ENCODE measurements at regions not wholly inside any gene's neighbourhood (a gene's known extent, or its start where the extent isn't known, plus 50 kb on each side); places are given as distances from the start of the nearest gene placed in this dataset.

GRCh38 chr20:55615818-55616217 is 389.5 kb downstream of the CBLN4 start:
- Histone ChIP-seq H3K27ac (ENCODE audit: insufficient read length, low read depth, low read length) (no peak overlapping the region), H4K91ac (ENCODE audit: insufficient read length, low read depth, low read length) (no peak overlapping the region), H3K4me2 (ENCODE audit: insufficient read depth, insufficient read length, low read length) (no peak overlapping the region), H2AFZ (ENCODE audit: low read length) (no peak overlapping the region), H3K9me3 (ENCODE audit: control insufficient read depth, low read depth, low read length) (no peaks in the 10 kb centered on the region), H2BK15ac (ENCODE audit: low read depth, low read length) (no peak overlapping the region), H3K4me1 (ENCODE audit: insufficient read depth, low read length) (no peaks in the 10 kb centered on the region), H3K56ac (ENCODE audit: insufficient read length, low read depth, low read length) (no peak overlapping the region), H3K79me2 (ENCODE audit: insufficient read depth, low read length) (no peaks in the 10 kb centered on the region), H4K8ac (replicated peaks; ENCODE audit: insufficient read length, low read depth, low read length) (no peak overlapping the region), H2AK5ac (ENCODE audit: insufficient read length, low read length) (no peak overlapping the region), H4K5ac (ENCODE audit: insufficient read length, low read depth, low read length) (no peak overlapping the region), H3K23ac (ENCODE audit: insufficient read length, low read depth, low read length) (no peak overlapping the region), H3K79me1 (ENCODE audit: insufficient read depth, low read depth, low read length, poor library complexity, severe bottlenecking) (no peaks in the 10 kb centered on the region), H4K20me1 (ENCODE audit: control insufficient read depth, insufficient read depth, insufficient read length) (no peaks in the 10 kb centered on the region), H2BK20ac (ENCODE audit: low read depth, low read length, poor library complexity, severe bottlenecking) (no peak overlapping the region), H2BK120ac (ENCODE audit: low read depth, low read length, poor library complexity, severe bottlenecking) (no peak overlapping the region), H3K27me3 (ENCODE audit: insufficient read depth, low read length) (no peaks in the 10 kb centered on the region), H3K4ac (ENCODE audit: low read depth, low read length) (no peak overlapping the region), H3K23me2 (ENCODE audit: insufficient read length, low read depth, low read length, poor library complexity, severe bottlenecking) (no peaks in the 10 kb centered on the region), H3K9ac (ENCODE audit: extremely low read depth, insufficient read length, low read length) (no peak overlapping the region), H3T11ph (ENCODE audit: low read length) (no peak overlapping the region), H2BK5ac (ENCODE audit: insufficient read length, low read length) (no peak overlapping the region), H3K14ac (ENCODE audit: insufficient read depth, low read length) (no peak overlapping the region), H2BK12ac (ENCODE audit: insufficient read length, low read depth, low read length) (no peak overlapping the region), H3K18ac (ENCODE audit: insufficient read length, low read depth, low read length) (no peak overlapping the region)
- peaks cover 7 to 10% of the 10 kb centered on the region in 2 experiments for H3K4me1 Mint-ChIP-seq
- H3K4me3 Mint-ChIP-seq: no peak overlapping the region
- H3K27ac Mint-ChIP-seq: no peak overlapping the region
- H3K9me3 Mint-ChIP-seq: peaks cover 2 to 6% of the 10 kb centered on the region in 2 experiments; a peak in 4 of 5 replicates
- no peak for TF ChIP-seq CTCF (conservative IDR thresholded peaks at IDR 0.05)
- WGBS (ENCODE audit: extremely low coverage, insufficient read length, low lambda C conversion rate): no CpG with 5 or more reads among the region's 4 CpGs
- H3K27me3 Mint-ChIP-seq (ENCODE audit: low read depth): no peaks in the 10 kb centered on the region
- no peak for DNase-seq
- no peaks in the 10 kb centered on the region for H3K36me3 Mint-ChIP-seq (ENCODE audit: insufficient read depth in 1 of 3, low read depth in 3 of 3)

Data from H9 (cell line).